Muscle layer of colon (tissue), 2 donors: ENCODE measurements at regions not wholly inside any gene's neighbourhood (a gene's known extent, or its start where the extent isn't known, plus 50 kb on each side); places are given as distances from the start of the nearest gene placed in this dataset.
"Not testable (repeated sequence)": the region's sequence is repeated elsewhere in the genome, so short reads cannot be mapped to it uniquely, and the experiment has no call there.

Experiments
- H3K27ac ChIP-seq: one replicate; pipeline ENCODE4 v1.7.0; 2013; ENCODE audit warnings: low read depth, mild to moderate bottlenecking, low read length, moderate library complexity
- H3K27me3 ChIP-seq, 2 donors: one replicate each; pipeline ENCODE4 v1.7.0; 2013; ENCODE audit warnings: low read length in 2 of 2, mild to moderate bottlenecking in 2 of 2; ENCODE audit not compliant: insufficient read depth in 2 of 2, control insufficient read depth in 1 of 2
- H3K36me3 ChIP-seq: one replicate; pipeline ENCODE4 v1.7.0; 2013; ENCODE audit warnings: mild to moderate bottlenecking, low read length; ENCODE audit not compliant: insufficient read depth
- H3K4me1 ChIP-seq: one replicate; pipeline ENCODE4 v1.7.0; 2013; ENCODE audit warnings: mild to moderate bottlenecking, low read length; ENCODE audit not compliant: insufficient read depth
- H3K4me3 ChIP-seq, 2 donors: one replicate each; pipeline ENCODE4 v1.7.0; 2013; ENCODE audit warnings: low read length in 2 of 2, low read depth in 1 of 2, mild to moderate bottlenecking in 1 of 2, moderate library complexity in 1 of 2
- H3K9ac ChIP-seq: one replicate; pipeline ENCODE4 v1.7.0; 2013; ENCODE audit warnings: low read length
- H3K9me3 ChIP-seq: one replicate; pipeline ENCODE4 v1.7.0; 2013; ENCODE audit warnings: mild to moderate bottlenecking, low read length
- donor health status: abdominal sarcoma.
- donor health status: Adenocarcinoma of cecum.

- no peaks in the 10 kb centered on the region for H3K27me3 ChIP-seq
- H3K9ac ChIP-seq = no peak overlapping the region
- H3K4me3 ChIP-seq = no peak overlapping the region
- H3K27ac ChIP-seq = no peak overlapping the region
- H3K9me3 ChIP-seq = no peaks in the 10 kb centered on the region
- no peaks in the 10 kb centered on the region for H3K4me1 ChIP-seq
- H3K36me3 ChIP-seq = no peaks in the 10 kb centered on the region
Observed at GRCh38 chr7:113202284-113202683, 83.9 kb upstream of the SMIM30 start.

GRCh38 chr7:113200281-113200680 lies 81.9 kb upstream of the SMIM30 start:
- Histone ChIP-seq H3K4me3 (no peak overlapping the region), H3K9me3 (no peaks in the 10 kb centered on the region), H3K27ac (no peak overlapping the region), H3K27me3 (no peaks in the 10 kb centered on the region), H3K36me3 (no peaks in the 10 kb centered on the region), H3K9ac (no peak overlapping the region), H3K4me1 (no peaks in the 10 kb centered on the region)

GRCh38 chr7:113199841-113200240 lies 81.5 kb upstream of the SMIM30 start:
- Histone ChIP-seq H3K36me3 (no peaks in the 10 kb centered on the region), H3K9ac (no peak overlapping the region), H3K27ac (no peak overlapping the region), H3K27me3 (no peaks in the 10 kb centered on the region), H3K4me1 (no peaks in the 10 kb centered on the region), H3K9me3 (no peaks in the 10 kb centered on the region), H3K4me3 (no peak overlapping the region)

GRCh38 chr7:113199136-113199535 lies 80.8 kb upstream of the SMIM30 start:
- H3K4me1 ChIP-seq = no peaks in the 10 kb centered on the region
- no peak overlapping the region for H3K9ac ChIP-seq
- no peak overlapping the region for H3K27ac ChIP-seq
- H3K36me3 ChIP-seq = no peaks in the 10 kb centered on the region
- no peak overlapping the region for H3K4me3 ChIP-seq
- H3K27me3 ChIP-seq = no peaks in the 10 kb centered on the region
- no peaks in the 10 kb centered on the region for H3K9me3 ChIP-seq

GRCh38 chr7:113198226-113198625 lies 79.9 kb upstream of the SMIM30 start:
- H3K4me3 ChIP-seq = no peak overlapping the region

DNA sequence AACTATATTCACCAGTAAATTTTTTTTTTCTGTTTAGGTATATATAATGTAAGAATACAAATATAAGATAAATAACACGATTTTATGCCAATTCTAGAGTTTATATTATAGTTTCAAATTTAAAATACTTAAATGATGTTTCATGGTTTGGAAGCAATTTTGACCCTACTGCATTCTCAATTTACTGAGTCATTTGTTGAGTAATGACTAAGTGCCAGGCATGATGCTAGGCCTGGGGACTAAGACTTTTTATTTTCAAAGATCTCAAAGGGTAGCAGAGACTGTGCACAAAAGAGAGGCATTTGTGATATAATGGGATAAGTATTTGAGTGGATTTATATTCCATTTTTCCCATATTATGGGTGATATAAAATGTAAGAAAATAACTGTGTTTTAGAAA lies 78.9 kb upstream of the SMIM30 start:
- Histone ChIP-seq H3K4me1 (no peaks in the 10 kb centered on the region), H3K36me3 (no peaks in the 10 kb centered on the region), H3K27ac (no peak overlapping the region), H3K27me3 (no peaks in the 10 kb centered on the region), H3K4me3 (no peak overlapping the region), H3K9me3 (no peaks in the 10 kb centered on the region), H3K9ac (no peak overlapping the region)

More at GRCh38 chr7:113198226-113198625, 79.9 kb upstream of the SMIM30 start:
- Histone ChIP-seq H3K27ac (no peak overlapping the region), H3K4me1 (no peaks in the 10 kb centered on the region), H3K36me3 (no peaks in the 10 kb centered on the region), H3K9me3 (no peaks in the 10 kb centered on the region), H3K9ac (no peak overlapping the region), H3K27me3 (no peaks in the 10 kb centered on the region)

GRCh38 chr7:113188396-113188795 lies 70.0 kb upstream of the SMIM30 start:
- no peaks in the 10 kb centered on the region for H3K36me3 ChIP-seq
- no peak overlapping the region for H3K9ac ChIP-seq
- H3K4me3 ChIP-seq = no peak overlapping the region

GRCh38 chr7:113179313-113179712 lies 61.0 kb upstream of the SMIM30 start:
- H3K27me3 ChIP-seq = no peaks in the 10 kb centered on the region
- no peaks in the 10 kb centered on the region for H3K36me3 ChIP-seq
- H3K27ac ChIP-seq = no peak overlapping the region
- H3K9ac ChIP-seq = no peak overlapping the region
- no peaks in the 10 kb centered on the region for H3K4me1 ChIP-seq
- no peak overlapping the region for H3K4me3 ChIP-seq
- H3K9me3 ChIP-seq = no peaks in the 10 kb centered on the region

More at GRCh38 chr7:113188396-113188795, 70.0 kb upstream of the SMIM30 start:
- Histone ChIP-seq H3K4me1 (no peaks in the 10 kb centered on the region), H3K27ac (no peak overlapping the region), H3K27me3 (no peaks in the 10 kb centered on the region), H3K9me3 (no peaks in the 10 kb centered on the region)

DNA sequence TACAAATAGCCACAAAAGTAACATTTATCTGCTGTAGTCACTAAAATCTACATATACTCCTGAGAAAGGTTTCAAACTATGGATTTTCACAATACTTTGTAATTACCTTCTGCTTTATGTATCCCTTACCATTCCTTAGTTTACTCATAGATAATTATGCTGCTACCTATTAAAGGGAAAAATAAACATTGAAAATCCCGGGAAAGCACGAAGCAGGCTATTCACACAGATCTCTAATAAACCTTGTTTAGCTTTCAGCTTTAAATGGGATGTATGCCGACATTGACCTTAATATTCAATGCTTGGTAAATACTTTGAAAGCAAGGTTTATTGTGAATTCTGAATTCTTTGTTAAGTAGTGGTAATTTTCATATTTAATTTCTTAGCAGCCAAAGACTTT lies 58.5 kb upstream of the SMIM30 start:
- Histone ChIP-seq H3K27me3 (no peaks in the 10 kb centered on the region), H3K4me3 (no peak overlapping the region), H3K27ac (no peak overlapping the region), H3K4me1 (no peaks in the 10 kb centered on the region), H3K9ac (no peak overlapping the region), H3K36me3 (no peaks in the 10 kb centered on the region), H3K9me3 (no peaks in the 10 kb centered on the region)

GRCh38 chr7:113176180-113176579 lies 57.8 kb upstream of the SMIM30 start:
- H3K27me3 ChIP-seq, H3K36me3 ChIP-seq, H3K4me1 ChIP-seq, H3K4me3 ChIP-seq, H3K9ac ChIP-seq, H3K27ac ChIP-seq, H3K9me3 ChIP-seq: not testable (repeated sequence)

GRCh38 chr7:113175525-113176104 lies 57.3 kb upstream of the SMIM30 start:
- Histone ChIP-seq H3K27ac (no peak overlapping the region), H3K4me3 (no peak overlapping the region)

GRCh38 chr7:113172726-113173125 lies 54.4 kb upstream of the SMIM30 start:
- Histone ChIP-seq H3K27ac (no peak overlapping the region), H3K36me3 (no peaks in the 10 kb centered on the region), H3K4me1 (no peaks in the 10 kb centered on the region), H3K27me3 (no peaks in the 10 kb centered on the region), H3K9ac (no peak overlapping the region), H3K9me3 (no peaks in the 10 kb centered on the region), H3K4me3 (no peak overlapping the region)

More at GRCh38 chr7:113175525-113176104, 57.3 kb upstream of the SMIM30 start:
- Histone ChIP-seq H3K9me3 (no peaks in the 10 kb centered on the region), H3K27me3 (no peaks in the 10 kb centered on the region), H3K36me3 (no peaks in the 10 kb centered on the region), H3K4me1 (no peaks in the 10 kb centered on the region), H3K9ac (no peak overlapping the region)
